Heart right ventricle (tissue), 16 donors: ENCODE measurements at regions not wholly inside any gene's neighbourhood (a gene's known extent, or its start where the extent isn't known, plus 50 kb on each side); places are given as distances from the start of the nearest gene placed in this dataset.

Source experiments
- ATAC-seq, 8 donors: fragments of 200-7000 bp; cut with Tn5 transposase; one replicate each; pipeline ENCODE4 v1.9.1; 2020; ENCODE audit warnings: mild to moderate bottlenecking in 8 of 8, moderate library complexity in 8 of 8, moderate number of reproducible peaks in 1 of 8
- DNase-seq, 2 donors: peaks; one replicate each; pipeline ENCODE4 v3.0.0-alpha.2; 2020
- H3K27ac ChIP-seq, 10 donors: fragments of 200-600 bp; sonication (generic) in 2 of 10; one replicate each; pipeline versions ENCODE4 v1.5.0 to v1.8.0; 2020 to 2022; ENCODE audit warnings: mild to moderate bottlenecking in 3 of 10
- H3K27me3 ChIP-seq, 7 donors: fragments of 200-600 bp; one replicate each; pipeline ENCODE4 v1.8.0; 2021 to 2022; ENCODE audit warnings: mild to moderate bottlenecking in 2 of 7
- H3K36me3 ChIP-seq, 9 donors: fragments of 200-600 bp; sonication (generic) in 1 of 9; one replicate each; pipeline versions ENCODE4 v1.5.0 to v1.8.0; 2020 to 2022; ENCODE audit warnings: mild to moderate bottlenecking in 2 of 9
- H3K4me1 ChIP-seq, 9 donors: fragments of 200-600 bp; sonication (generic) in 1 of 9; one replicate each; pipeline versions ENCODE4 v1.5.0 to v1.8.0; 2020 to 2022; ENCODE audit warnings: mild to moderate bottlenecking in 4 of 9
- H3K4me3 ChIP-seq, 10 donors: fragments of 200-600 bp; sonication (generic) in 2 of 10; one replicate each; pipeline versions ENCODE4 v1.5.0 to v1.8.0; 2020 to 2022; ENCODE audit warnings: mild to moderate bottlenecking in 7 of 10, moderate library complexity in 2 of 10
- H3K9me3 ChIP-seq, 11 donors: fragments of 200-600 bp in 10 of 11; sonication (generic) in 2 of 11; one replicate each; pipeline versions ENCODE4 v1.5.0 to v1.8.0; 2013 to 2022; ENCODE audit warnings: mild to moderate bottlenecking in 2 of 11, control low read depth in 1 of 11, moderate library complexity in 1 of 11
- WGBS, 2 donors: extraction: QIAGEN DNeasy Blood & Tissue Kit; methylation state at CpG; one replicate each; pipeline ENCODE4 v1.1.7; 2013; ENCODE audit warnings: inconsistent platforms in 1 of 2; 5-methylcytosine and 5-hydroxymethylcytosine counted together
- intact Hi-C, 10 donors: fragments of 100-400 bp; cut with DNase I; formaldehyde crosslinking; loops; one replicate each; pipeline versions ENCODE4 v1.11.1 to v1.14.2; 2022
- TF ChIP-seq, protein P1 (sequence below), 9 donors: fragments of 200-600 bp; sonication (generic) in 2 of 9; IDR thresholded peaks; one replicate each; pipeline versions ENCODE4 v1.5.0 to v1.8.0; 2021 to 2022; ENCODE audit warnings: antibody characterized with exemption in 9 of 9, mild to moderate bottlenecking in 5 of 9, moderate library complexity in 1 of 9
- donor health status: Arrhythmogenic right ventricular cardiomyopathy.
- donor health status: ischemic (EF 13 %, LVEDD 7.1; RV severe dilation, severe dysfunction).
- donor health status: healthy with polysubstance abuse.
- donor health status: DM: no; HTN: yes; CAD: no.
- donor health status: DM: no; HTN: no; CAD: no.
- donor health status: ischemic (EF 25% LVEDD 6.9; RV normal size, moderate dysfunction).
- donor health status: ischemic (EF 25% LVEDD 5.7; RV mildly dilated, moderate dysfunction).
- donor health status: healthy.
- donor health status: DM: yes; HTN: yes; CAD: no.
- donor health status: Ischemic cardiomyopathy.
- donor health status: ischemic (EF 35%, LVEDD 5.7; RV mildly dilated, moderate dysfunction).
- donor health status: nonischemic (EF 11% LVEDD 7.7; RV severe dilation, severe dysfunction).
- donor health status: DM: yes; HTN: yes; CAD: no.
- donor health status: PGD.
- donor health status: ischemic (EF 29% LVEDD 5.4; RV normal size, mild dysfunction).
- donor health status: nonischemic (EF 23%, LVEDD 6.1; RV moderate dilation, normal function).

DNA sequence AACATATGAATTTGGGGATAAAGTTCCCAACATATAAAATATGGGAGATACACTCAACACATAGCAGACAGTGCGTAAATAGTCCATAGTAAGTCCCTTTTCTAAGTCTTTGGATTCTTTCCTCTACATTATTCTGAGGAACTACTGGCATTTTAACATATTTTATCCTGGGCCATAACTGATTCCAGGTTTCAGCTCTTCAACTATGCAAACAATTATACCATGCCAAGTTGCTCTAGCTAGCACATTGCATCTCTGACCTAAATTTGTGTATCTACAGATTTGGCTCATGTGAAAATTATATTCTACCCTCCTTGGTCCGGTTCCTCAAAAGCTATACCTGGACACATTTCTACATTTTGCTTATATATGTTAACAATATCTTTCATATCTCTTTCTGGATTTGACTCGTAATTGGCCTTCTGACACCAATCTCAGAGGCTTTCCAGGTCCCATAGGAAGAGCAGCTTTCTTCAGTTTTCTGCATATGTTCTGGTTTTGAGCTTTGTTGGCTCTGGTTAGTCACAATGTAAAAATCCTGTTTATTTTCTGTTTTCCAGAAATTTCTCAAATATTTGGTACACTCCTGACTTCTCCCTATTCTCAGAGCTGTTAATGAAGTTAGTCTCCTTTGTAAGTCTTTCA, 305.4 kb downstream of the BMP4 start:
- TF ChIP-seq, protein P1, sequence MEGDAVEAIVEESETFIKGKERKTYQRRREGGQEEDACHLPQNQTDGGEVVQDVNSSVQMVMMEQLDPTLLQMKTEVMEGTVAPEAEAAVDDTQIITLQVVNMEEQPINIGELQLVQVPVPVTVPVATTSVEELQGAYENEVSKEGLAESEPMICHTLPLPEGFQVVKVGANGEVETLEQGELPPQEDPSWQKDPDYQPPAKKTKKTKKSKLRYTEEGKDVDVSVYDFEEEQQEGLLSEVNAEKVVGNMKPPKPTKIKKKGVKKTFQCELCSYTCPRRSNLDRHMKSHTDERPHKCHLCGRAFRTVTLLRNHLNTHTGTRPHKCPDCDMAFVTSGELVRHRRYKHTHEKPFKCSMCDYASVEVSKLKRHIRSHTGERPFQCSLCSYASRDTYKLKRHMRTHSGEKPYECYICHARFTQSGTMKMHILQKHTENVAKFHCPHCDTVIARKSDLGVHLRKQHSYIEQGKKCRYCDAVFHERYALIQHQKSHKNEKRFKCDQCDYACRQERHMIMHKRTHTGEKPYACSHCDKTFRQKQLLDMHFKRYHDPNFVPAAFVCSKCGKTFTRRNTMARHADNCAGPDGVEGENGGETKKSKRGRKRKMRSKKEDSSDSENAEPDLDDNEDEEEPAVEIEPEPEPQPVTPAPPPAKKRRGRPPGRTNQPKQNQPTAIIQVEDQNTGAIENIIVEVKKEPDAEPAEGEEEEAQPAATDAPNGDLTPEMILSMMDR (IDR thresholded peaks at IDR 0.05), result no peak
- WGBS, 2 donors, result 89 to 90% methylated on average over 3 of the region's 3 CpGs
- Histone ChIP-seq H3K4me1 (peaks cover 0 to 10% (median 0%) of the 10 kb centered on the region in 9 donors), H3K27ac (no peak overlapping the region), H3K4me3 (no peak overlapping the region), H3K36me3 (no peaks in the 10 kb centered on the region), H3K27me3 (no peaks in the 10 kb centered on the region), H3K9me3 (no peaks in the 10 kb centered on the region)
- no peak for ATAC-seq
- no peak for DNase-seq
- intact Hi-C loops, result no loop called here

DNA sequence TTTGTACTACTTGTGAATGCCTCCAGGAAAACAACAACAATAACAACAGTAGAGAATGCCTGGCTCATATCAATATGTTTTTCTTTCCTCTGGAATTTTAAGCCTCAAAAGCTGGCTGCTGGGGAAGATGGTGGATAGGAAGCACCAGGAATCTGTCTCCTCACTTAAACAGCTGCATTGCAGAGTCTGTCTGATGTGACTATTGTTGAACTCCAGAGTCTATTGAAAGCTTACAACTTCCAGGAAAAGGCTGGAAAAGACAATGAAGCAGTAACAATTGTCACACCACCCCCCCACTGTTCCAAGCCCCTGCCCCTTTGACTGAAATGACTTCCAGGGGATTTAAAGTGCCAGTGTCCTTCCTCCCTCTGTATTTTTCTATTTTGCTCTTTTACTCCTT, 309.7 kb downstream of the BMP4 start:
- no peak for DNase-seq
- H3K27me3 ChIP-seq, result no peaks in the 10 kb centered on the region
- no peak overlapping the region for H3K4me3 ChIP-seq
- peaks cover 0 to 11% (median 0%) of the 10 kb centered on the region in 9 donors for H3K4me1 ChIP-seq
- peaks cover 0 to 7% (median 0%) of the 10 kb centered on the region in 11 donors for H3K9me3 ChIP-seq
- intact Hi-C loops, result no loop called here
- H3K27ac ChIP-seq, result no peak overlapping the region
- no peak for ATAC-seq
- TF ChIP-seq, protein P1 (IDR thresholded peaks at IDR 0.05), result no peak
- no peaks in the 10 kb centered on the region for H3K36me3 ChIP-seq

DNA sequence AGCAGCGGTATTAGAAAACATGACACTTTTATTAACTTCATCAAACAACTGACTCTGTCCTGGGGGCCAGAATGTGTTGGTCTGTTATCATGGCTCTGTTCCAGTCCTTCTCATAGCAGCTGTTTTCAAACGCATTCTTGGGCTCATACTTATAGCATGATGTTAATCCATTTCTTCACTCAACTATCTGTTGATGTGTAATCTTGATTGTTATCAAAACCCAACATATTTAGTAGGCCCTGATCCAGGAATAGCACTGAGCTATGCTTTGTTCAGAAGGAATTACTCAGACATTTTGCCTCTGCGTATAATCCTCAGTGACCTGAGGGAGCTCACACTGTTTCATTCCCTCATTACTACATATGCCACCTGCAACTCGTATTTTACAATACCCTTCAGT, 315.9 kb downstream of the BMP4 start:
- no peaks in the 10 kb centered on the region for H3K36me3 ChIP-seq
- 65 to 79% methylated on average over 4 of the region's 4 CpGs for WGBS, 2 donors
- intact Hi-C loops, result no loop called here
- H3K4me1 ChIP-seq, result no peaks in the 10 kb centered on the region
- ATAC-seq, result peak in 3 of 8 donors; percentile 19 to 31 (median 20)
- peaks cover 0 to 8% (median 0%) of the 10 kb centered on the region in 11 donors for H3K9me3 ChIP-seq
- TF ChIP-seq, protein P1 (IDR thresholded peaks at IDR 0.05), result no peak
- peaks cover 0 to 13% (median 0%) of the 10 kb centered on the region in 7 donors for H3K27me3 ChIP-seq
- H3K27ac ChIP-seq, result no peak overlapping the region
- no peak overlapping the region for H3K4me3 ChIP-seq
- no peak for DNase-seq

DNA sequence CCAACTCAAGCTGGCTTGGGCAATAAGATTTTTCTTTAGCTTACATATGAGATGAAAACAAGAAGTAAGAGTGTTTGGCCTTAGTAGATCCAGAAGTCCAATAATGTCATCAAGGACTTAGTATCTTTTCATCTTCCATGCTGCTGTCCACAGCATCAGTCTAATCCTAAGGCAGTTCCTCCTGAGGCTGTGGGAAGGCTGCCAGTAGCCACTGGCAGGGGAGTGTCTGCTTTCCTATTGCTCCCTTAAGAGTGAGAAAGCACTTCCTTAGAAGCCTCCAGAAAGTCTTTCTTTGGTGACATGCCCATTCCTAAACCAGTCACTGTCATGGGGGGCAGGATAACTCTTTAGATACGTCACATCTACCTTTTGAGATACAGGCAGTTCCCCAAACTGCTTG, 317.7 kb downstream of the BMP4 start:
- 72 to 91% methylated on average over 1 of the region's 1 CpG for WGBS, 2 donors
- intact Hi-C loops, result no loop called here

More for the DNA sequence above, 317.7 kb downstream of the BMP4 start:
- H3K4me1 ChIP-seq, result peaks cover 0 to 4% (median 0%) of the 10 kb centered on the region in 9 donors
- H3K27me3 ChIP-seq, result peaks cover 0 to 13% (median 0%) of the 10 kb centered on the region in 7 donors
- H3K4me3 ChIP-seq, result no peak overlapping the region
- no peak overlapping the region for H3K27ac ChIP-seq
- peaks cover 0 to 4% (median 0%) of the 10 kb centered on the region in 11 donors for H3K9me3 ChIP-seq
- TF ChIP-seq, protein P1 (IDR thresholded peaks at IDR 0.05), result no peak
- ATAC-seq, result no peak
- no peak for DNase-seq
- H3K36me3 ChIP-seq, result no peaks in the 10 kb centered on the region
